A549 (cell line): ENCODE measurements at regions not wholly inside any gene's neighbourhood (a gene's known extent, or its start where the extent isn't known, plus 50 kb on each side); places are given as distances from the start of the nearest gene placed in this dataset.

Experiments
- MAZ ChIP-seq: fragments of 150-350 bp; IDR thresholded peaks from 2 replicates; pipeline ENCODE4 v1.6.1; 2014; ENCODE audit warnings: antibody characterized with exemption, low read depth, low read length, borderline replicate concordance
- MYC ChIP-seq: IDR thresholded peaks from 2 replicates; pipeline ENCODE4 v1.6.1; 2012; ENCODE audit warnings: mild to moderate bottlenecking, inconsistent platforms, low read length, improper control_type of control experiment, borderline replicate concordance
- TF ChIP-seq, protein P1 (sequence below): fragments of >200 bp; sonication (Bioruptor Twin); formaldehyde crosslinking; IDR thresholded peaks from 3 replicates; pipeline ENCODE4 v1.5.1; 2016

- TF ChIP-seq MYC (no peak), MAZ (no peak)
- TF ChIP-seq, protein P1, sequence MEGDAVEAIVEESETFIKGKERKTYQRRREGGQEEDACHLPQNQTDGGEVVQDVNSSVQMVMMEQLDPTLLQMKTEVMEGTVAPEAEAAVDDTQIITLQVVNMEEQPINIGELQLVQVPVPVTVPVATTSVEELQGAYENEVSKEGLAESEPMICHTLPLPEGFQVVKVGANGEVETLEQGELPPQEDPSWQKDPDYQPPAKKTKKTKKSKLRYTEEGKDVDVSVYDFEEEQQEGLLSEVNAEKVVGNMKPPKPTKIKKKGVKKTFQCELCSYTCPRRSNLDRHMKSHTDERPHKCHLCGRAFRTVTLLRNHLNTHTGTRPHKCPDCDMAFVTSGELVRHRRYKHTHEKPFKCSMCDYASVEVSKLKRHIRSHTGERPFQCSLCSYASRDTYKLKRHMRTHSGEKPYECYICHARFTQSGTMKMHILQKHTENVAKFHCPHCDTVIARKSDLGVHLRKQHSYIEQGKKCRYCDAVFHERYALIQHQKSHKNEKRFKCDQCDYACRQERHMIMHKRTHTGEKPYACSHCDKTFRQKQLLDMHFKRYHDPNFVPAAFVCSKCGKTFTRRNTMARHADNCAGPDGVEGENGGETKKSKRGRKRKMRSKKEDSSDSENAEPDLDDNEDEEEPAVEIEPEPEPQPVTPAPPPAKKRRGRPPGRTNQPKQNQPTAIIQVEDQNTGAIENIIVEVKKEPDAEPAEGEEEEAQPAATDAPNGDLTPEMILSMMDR: no peak
These were observed 432.7 kb upstream of the KLF4 start for GRCh38 chr9:107922260-107922659.
